HCT116 (cell line): ENCODE measurements at regions not wholly inside any gene's neighbourhood (a gene's known extent, or its start where the extent isn't known, plus 50 kb on each side); places are given as distances from the start of the nearest gene placed in this dataset.

Experiments
- ATAC-seq: fragments of 200-7000 bp; cut with Tn5 transposase; 2 replicates; pipeline ENCODE4 v1.9.1; 2020; ENCODE audit warnings: mild to moderate bottlenecking, moderate library complexity
- BruUV-seq: library from RNA; stranded (reverse); fragments of 400-500 nt; replicated peaks from 2 replicates; lab custom pipeline; 2021; lab: Mats Ljungman, UMichigan
- CTCF ChIA-PET: fragments of 300-600 bp; sonication (Branson Sonifier 250); formaldehyde crosslinking; loops from one replicate; lab custom pipeline; 2021; ENCODE audit warnings: antibody characterized with exemption; lab: Charles Lee
- POLR2A ChIA-PET: fragments of 300-600, 350-600 bp; sonication (Branson Sonifier 250); formaldehyde crosslinking; loops from one replicate; lab custom pipeline; 2021; ENCODE audit warnings: antibody characterized with exemption; lab: Charles Lee
- RAD21 ChIA-PET, 2 experiments: fragments of 300-600 bp; sonication (Branson Sonifier 250); formaldehyde crosslinking; loops; one replicate each; lab custom pipeline; 2023; ENCODE audit warnings: low total read pairs in 2 of 2; ENCODE audit not compliant: uncharacterized antibody in 2 of 2, unreplicated experiment in 2 of 2, low non-redundant PET in 1 of 2; lab: Charles Lee
- DNase-seq: peaks from one replicate; pipeline ENCODE4 v3.0.0-alpha.2; 2010; ENCODE audit warnings: low read depth, low spot score
- H2AFZ ChIP-seq: fragments of 200-600 bp; shearing (Covaris generic), sonication (generic); 2 replicates; pipeline ENCODE4 v1.6.1; 2017; ENCODE audit warnings: low read depth, mixed run types, mixed read lengths, antibody characterized with exemption, low read length; ENCODE audit not compliant: poor library complexity, severe bottlenecking
- H3K27ac ChIP-seq: 2 replicates; pipeline ENCODE4 v1.5.1; 2012; ENCODE audit warnings: low read depth, low read length
- H3K27me3 ChIP-seq: fragments of 200-600 bp; sonication (generic); 2 replicates; pipeline ENCODE4 v1.6.1; 2016; ENCODE audit warnings: mixed run types, low read length, mixed read lengths; ENCODE audit not compliant: insufficient read depth
- H3K36me3 ChIP-seq, 2 experiments: fragments of 200-500 bp in 1 of 2; fragments of 200-600 bp in 1 of 2; sonication (Bioruptor generic) in 1 of 2; sonication (generic) in 1 of 2; 2 replicates each; pipeline versions ENCODE4 v1.5.1 to v1.6.1; 2014 to 2016; ENCODE audit warnings: low read length in 2 of 2, inconsistent platforms in 1 of 2, mixed read lengths in 1 of 2, mixed run types in 1 of 2; ENCODE audit not compliant: insufficient read depth in 2 of 2, control insufficient read depth in 1 of 2
- H3K4me1 ChIP-seq, 2 experiments: fragments of 200-600 bp in 1 of 2; sonication (generic) in 1 of 2; 2 replicates each; pipeline versions ENCODE4 v1.5.1 to v1.6.1; 2012 to 2017; ENCODE audit warnings: low read length in 2 of 2, inconsistent platforms in 1 of 2, mild to moderate bottlenecking in 1 of 2, mixed read lengths in 1 of 2, mixed run types in 1 of 2, moderate library complexity in 1 of 2; ENCODE audit not compliant: insufficient read depth in 2 of 2, control insufficient read depth in 1 of 2
- H3K4me2 ChIP-seq: fragments of 200-600 bp; sonication (generic); 2 replicates; pipeline ENCODE4 v1.6.1; 2017; ENCODE audit warnings: mixed run types, low read length, mixed read lengths
- H3K4me3 ChIP-seq, 2 experiments: fragments of 200-600 bp in 1 of 2; sonication (generic) in 1 of 2; replicated peaks in 1 of 2; 2 replicates each; pipeline ENCODE4 v1.5.1; 2011 to 2016; ENCODE audit warnings: low read length in 2 of 2, control low read depth in 1 of 2, low read depth in 1 of 2, mild to moderate bottlenecking in 1 of 2, mixed read lengths in 1 of 2, mixed run types in 1 of 2
- H3K79me2 ChIP-seq: fragments of 200-600 bp; sonication (generic); 2 replicates; pipeline ENCODE4 v1.6.1; 2017; ENCODE audit warnings: mild to moderate bottlenecking, mixed run types, low read length, moderate library complexity, mixed read lengths; ENCODE audit not compliant: insufficient read depth
- H3K9ac ChIP-seq: fragments of 200-600 bp; sonication (generic); 2 replicates; pipeline ENCODE4 v1.6.1; 2016; ENCODE audit warnings: low read length, mixed read lengths
- H3K9me2 ChIP-seq: fragments of 200-600 bp; sonication (generic), shearing (Covaris generic); 2 replicates; pipeline ENCODE4 v1.6.1; 2017; ENCODE audit warnings: mixed run types, mild to moderate bottlenecking, moderate library complexity; ENCODE audit not compliant: insufficient read depth
- H3K9me3 ChIP-seq, 2 experiments: fragments of 200-500 bp in 1 of 2; fragments of 200-600 bp in 1 of 2; sonication (Bioruptor generic) in 1 of 2; sonication (generic) in 1 of 2; 2 replicates each; pipeline ENCODE4 v1.6.1; 2014 to 2017; ENCODE audit warnings: low read length in 2 of 2, mixed read lengths in 2 of 2, inconsistent platforms in 1 of 2, low read depth in 1 of 2, mild to moderate bottlenecking in 1 of 2, mixed run types in 1 of 2, moderate library complexity in 1 of 2; ENCODE audit not compliant: control insufficient read depth in 1 of 2, insufficient read depth in 1 of 2
- H4K20me1 ChIP-seq: fragments of 200-600 bp; sonication (generic), shearing (Covaris generic); 2 replicates; pipeline ENCODE4 v1.6.1; 2017; ENCODE audit warnings: mixed run types, mild to moderate bottlenecking, moderate library complexity; ENCODE audit not compliant: insufficient read depth
- ATF3 ChIP-seq: IDR thresholded peaks from 2 replicates; pipeline ENCODE4 v1.6.1; 2012
- CBX3 ChIP-seq: IDR thresholded peaks from 2 replicates; pipeline ENCODE4 v1.6.1; 2012; ENCODE audit warnings: low read depth
- CEBPB ChIP-seq: IDR thresholded peaks from 2 replicates; pipeline ENCODE4 v1.6.1; 2012; ENCODE audit warnings: low read depth
- ELF1 ChIP-seq: IDR thresholded peaks from 2 replicates; pipeline ENCODE4 v1.6.1; 2012; ENCODE audit warnings: low read depth, borderline replicate concordance
- JUND ChIP-seq: IDR thresholded peaks from 2 replicates; pipeline ENCODE4 v1.6.1; 2012
- POLR2A ChIP-seq: IDR thresholded peaks from 2 replicates; pipeline ENCODE4 v1.7.0; 2011; ENCODE audit warnings: borderline replicate concordance; ENCODE audit not compliant: insufficient read depth, insufficient read length; ENCODE audit errors: extremely low read depth
- POLR2AphosphoS5 ChIP-seq: IDR thresholded peaks from 2 replicates; pipeline ENCODE4 v1.6.1; 2011; ENCODE audit warnings: mild to moderate bottlenecking, low read depth, low read length, moderate library complexity
- RAD21 ChIP-seq: IDR thresholded peaks from 2 replicates; pipeline ENCODE4 v1.6.1; 2012; ENCODE audit warnings: low read depth, mild to moderate bottlenecking
- REST ChIP-seq: IDR thresholded peaks from 2 replicates; pipeline ENCODE4 v1.6.1; 2012; ENCODE audit warnings: low read depth
- SP1 ChIP-seq: IDR thresholded peaks from 2 replicates; pipeline ENCODE4 v1.6.1; 2012; ENCODE audit warnings: low read depth
- SRF ChIP-seq: IDR thresholded peaks from 2 replicates; pipeline ENCODE4 v1.6.1; 2012; ENCODE audit warnings: low read depth
- ZBTB33 ChIP-seq: IDR thresholded peaks from 2 replicates; pipeline ENCODE4 v1.6.1; 2011; ENCODE audit warnings: mild to moderate bottlenecking, low read length, moderate library complexity; ENCODE audit not compliant: insufficient replicate concordance; ENCODE audit errors: extremely low read depth
- ZFX ChIP-seq: fragments of 450-650 bp; IDR thresholded peaks from 2 replicates; pipeline ENCODE4 v1.6.1; 2017
- intact Hi-C: fragments of 100-400 bp; cut with micrococcal nuclease; formaldehyde crosslinking; loops from 2 replicates; pipeline ENCODE4 v1.10.0; 2022

- no TSS peak for BruUV-seq
- no peaks in the 10 kb centered on the region for H3K9me2 ChIP-seq
- intact Hi-C loops, result no loop called here
- H3K4me2 ChIP-seq, result no peak overlapping the region
- RAD21 ChIA-PET, result no interaction called here
- no peaks in the 10 kb centered on the region for H3K36me3 ChIP-seq
- no peaks in the 10 kb centered on the region for H3K4me1 ChIP-seq
- CTCF ChIA-PET, result no interaction called here
- no peaks in the 10 kb centered on the region for H4K20me1 ChIP-seq
- no peak overlapping the region for H3K4me3 ChIP-seq
- TF ChIP-seq POLR2AphosphoS5 (no peak), POLR2A (no peak), ZFX (no peak), REST (no peak), SP1 (no peak), CEBPB (no peak), JUND (no peak), RAD21 (no peak), ELF1 (no peak), SRF (no peak), ATF3 (no peak), ZBTB33 (no peak), CBX3 (no peak)
- H3K9me3 ChIP-seq, result no peaks in the 10 kb centered on the region
- H3K79me2 ChIP-seq, result no peaks in the 10 kb centered on the region
- H3K27me3 ChIP-seq, result peaks cover 27% of the 10 kb centered on the region; the same call in 1 of the 2 replicates
- no peak overlapping the region for H3K9ac ChIP-seq
- no peak for ATAC-seq
- no peak for DNase-seq
- POLR2A ChIA-PET, result no interaction called here
- no peak overlapping the region for H3K27ac ChIP-seq
- H2AFZ ChIP-seq, result no peak overlapping the region
Observed at GRCh38 chr22:27159016-27159415, 501.6 kb downstream of the MIAT start.
